Stimulated activated CD4-positive, alpha-beta T cell treated with anti-CD3 and anti-CD28 coated beads, Interleukin-1b, Interleukin-23, amount 100 ng/mL, for 4 hours (primary cell): ENCODE measurements at regions not wholly inside any gene's neighbourhood (a gene's known extent, or its start where the extent isn't known, plus 50 kb on each side); places are given as distances from the start of the nearest gene placed in this dataset.
"Not testable (repeated sequence)": the region's sequence is repeated elsewhere in the genome, so short reads cannot be mapped to it uniquely, and the experiment has no call there.

ENCODE experiments used
- DNase-seq, 2 donors: peaks; one replicate each; pipeline ENCODE4 v3.0.0-alpha.2; 2020; ENCODE audit warnings: low read depth in 2 of 2

GRCh38 chr4:111399623-111400022, 745.6 kb upstream of the FAM241A start:
- DNase-seq, result no peak

- DNase-seq, result no peak
These were observed 744.5 kb upstream of the FAM241A start for GRCh38 chr4:111400741-111401140.

GRCh38 chr4:111404673-111405072, 740.6 kb upstream of the FAM241A start:
- no peak for DNase-seq

GRCh38 chr4:111405989-111406388, 739.3 kb upstream of the FAM241A start:
- no peak for DNase-seq

GRCh38 chr4:111410571-111410970, 734.7 kb upstream of the FAM241A start:
- no peak for DNase-seq

GRCh38 chr4:111417521-111417920, 727.7 kb upstream of the FAM241A start:
- DNase-seq, result no peak

- DNase-seq, result no peak
These were observed 711.8 kb upstream of the FAM241A start for GRCh38 chr4:111433441-111433840.

- no peak for DNase-seq
These were observed 710.7 kb upstream of the FAM241A start for GRCh38 chr4:111434586-111434985.

- DNase-seq, result no peak
These were observed 709.1 kb upstream of the FAM241A start for GRCh38 chr4:111435986-111436744.

- no peak for DNase-seq
These were observed 703.6 kb upstream of the FAM241A start for GRCh38 chr4:111441687-111442086.

GRCh38 chr4:111444836-111445235, 700.4 kb upstream of the FAM241A start:
- not testable (repeated sequence) for DNase-seq

- DNase-seq, result no peak
These were observed 695.6 kb upstream of the FAM241A start for GRCh38 chr4:111449657-111450056.

GRCh38 chr4:111450867-111451266, 694.4 kb upstream of the FAM241A start:
- DNase-seq, result no peak

GRCh38 chr4:111453216-111453615, 692.0 kb upstream of the FAM241A start:
- DNase-seq, result no peak

GRCh38 chr4:111454961-111455360, 690.3 kb upstream of the FAM241A start:
- DNase-seq, result no peak

GRCh38 chr4:111464251-111465045, 680.8 kb upstream of the FAM241A start:
- DNase-seq, result no peak

GRCh38 chr4:111466811-111467604, 678.2 kb upstream of the FAM241A start:
- no peak for DNase-seq

GRCh38 chr4:111475001-111475400, 670.3 kb upstream of the FAM241A start:
- DNase-seq, result no peak

GRCh38 chr4:111475666-111476065, 669.6 kb upstream of the FAM241A start:
- no peak for DNase-seq

- DNase-seq, result no peak
These were observed 664.7 kb upstream of the FAM241A start for GRCh38 chr4:111480510-111480909.

GRCh38 chr4:111483375-111484169, 661.7 kb upstream of the FAM241A start:
- no peak for DNase-seq
